ENCODE measurements at regions not wholly inside any gene's neighbourhood (a gene's known extent, or its start where the extent isn't known, plus 50 kb on each side); places are given as distances from the start of the nearest gene placed in this dataset.
"Not testable (repeated sequence)": the region's sequence is repeated elsewhere in the genome, so short reads cannot be mapped to it uniquely, and the experiment has no call there.

GRCh38 chr9:16281707-16282106 lies 588.8 kb downstream of the BNC2 start:
- Mint-ChIP-seq H3K4me3 (no peak overlapping the region), H3K4me1 (no peaks in the 10 kb centered on the region), H3K27ac (no peak overlapping the region), H3K27me3 (no peaks in the 10 kb centered on the region), H3K9me3 (peaks cover 1% of the 10 kb centered on the region), H3K36me3 (no peaks in the 10 kb centered on the region)
- POLR2A ChIA-PET, result no interaction called here
- DNase-seq (no peak), ATAC-seq (ENCODE audit: low read depth) (no peak)

DNA sequence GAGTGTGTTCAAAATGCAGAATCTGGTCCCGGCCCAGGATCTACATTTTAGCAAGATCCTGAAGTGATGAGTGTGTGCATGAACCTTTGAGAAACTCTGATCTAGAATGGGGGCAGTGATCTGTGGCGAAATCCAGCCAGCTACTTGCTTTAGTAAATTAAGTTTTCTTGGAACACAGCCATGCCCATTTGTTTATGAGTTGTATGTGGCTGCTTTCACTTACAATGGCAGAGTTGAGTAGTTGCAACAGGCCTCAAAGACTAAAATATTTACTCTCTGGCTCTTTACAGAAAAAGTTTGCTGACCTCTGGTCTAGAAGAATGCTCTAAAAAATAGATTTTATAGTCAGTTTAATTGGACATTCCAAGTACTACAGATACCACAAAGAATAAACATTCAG lies 588.3 kb downstream of the BNC2 start:
- Mint-ChIP-seq H3K27ac (no peak overlapping the region), H3K4me3 (no peak overlapping the region), H3K4me1 (no peaks in the 10 kb centered on the region), H3K27me3 (no peaks in the 10 kb centered on the region), H3K9me3 (peaks cover 1% of the 10 kb centered on the region), H3K36me3 (no peaks in the 10 kb centered on the region)
- POLR2A ChIA-PET, result no interaction called here
- ATAC-seq (ENCODE audit: low read depth) (no peak), DNase-seq (no peak)

- no peak for DNase-seq
- H3K4me1 Mint-ChIP-seq, result no peaks in the 10 kb centered on the region
- no peak overlapping the region for H3K27ac Mint-ChIP-seq
- H3K9me3 Mint-ChIP-seq, result peaks cover 1% of the 10 kb centered on the region
- no peaks in the 10 kb centered on the region for H3K36me3 Mint-ChIP-seq
- no peak for ATAC-seq (ENCODE audit: low read depth)
- no peak overlapping the region for H3K4me3 Mint-ChIP-seq
- no peaks in the 10 kb centered on the region for H3K27me3 Mint-ChIP-seq
- POLR2A ChIA-PET, result no interaction called here
Measured at GRCh38 chr9:16282718-16283117, 587.8 kb downstream of the BNC2 start.

- no peak overlapping the region for H3K4me3 Mint-ChIP-seq
- no peak overlapping the region for H3K27ac Mint-ChIP-seq
- H3K9me3 Mint-ChIP-seq, result peaks cover 1% of the 10 kb centered on the region
- POLR2A ChIA-PET, result no interaction called here
- no peaks in the 10 kb centered on the region for H3K36me3 Mint-ChIP-seq
- no peaks in the 10 kb centered on the region for H3K4me1 Mint-ChIP-seq
- no peak for ATAC-seq (ENCODE audit: low read depth)
- DNase-seq, result no peak
- no peaks in the 10 kb centered on the region for H3K27me3 Mint-ChIP-seq
Measured at GRCh38 chr9:16286160-16286559, 584.3 kb downstream of the BNC2 start.

- POLR2A ChIA-PET, result no interaction called here
- H3K27ac Mint-ChIP-seq, result no peak overlapping the region
- ATAC-seq (ENCODE audit: low read depth) (no peak), DNase-seq (no peak)
- no peak overlapping the region for H3K4me3 Mint-ChIP-seq
- no peaks in the 10 kb centered on the region for H3K9me3 Mint-ChIP-seq
- no peaks in the 10 kb centered on the region for H3K36me3 Mint-ChIP-seq
- H3K4me1 Mint-ChIP-seq, result no peaks in the 10 kb centered on the region
- H3K27me3 Mint-ChIP-seq, result no peaks in the 10 kb centered on the region
Measured at GRCh38 chr9:16289639-16290038, 580.8 kb downstream of the BNC2 start.

GRCh38 chr9:16290169-16290568 lies 580.3 kb downstream of the BNC2 start:
- ATAC-seq (ENCODE audit: low read depth) (no peak), DNase-seq (no peak)
- Mint-ChIP-seq H3K4me3 (no peak overlapping the region), H3K36me3 (no peaks in the 10 kb centered on the region), H3K4me1 (no peaks in the 10 kb centered on the region), H3K9me3 (no peaks in the 10 kb centered on the region), H3K27me3 (no peaks in the 10 kb centered on the region), H3K27ac (no peak overlapping the region)
- POLR2A ChIA-PET, result no interaction called here

DNA sequence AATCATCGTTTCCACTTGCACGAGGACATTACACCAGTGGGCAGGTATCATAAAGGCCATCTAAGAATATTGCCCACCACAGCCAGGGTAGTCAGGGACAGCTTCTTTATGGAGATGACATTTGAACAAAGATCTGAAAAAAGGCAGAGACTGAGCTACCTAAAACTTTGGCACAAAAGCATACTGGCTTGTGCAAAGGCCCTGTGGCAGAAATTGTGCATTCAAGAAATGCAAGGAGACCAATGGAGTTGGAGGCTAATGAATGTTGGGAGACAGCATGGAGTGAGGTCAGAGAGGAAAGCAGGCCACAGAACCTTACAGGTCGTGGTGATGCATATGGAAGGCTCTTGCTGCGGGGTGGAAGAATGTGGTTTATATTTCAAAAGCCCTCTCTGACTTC lies 578.5 kb downstream of the BNC2 start:
- no peaks in the 10 kb centered on the region for H3K27me3 Mint-ChIP-seq
- no peak for ATAC-seq (ENCODE audit: low read depth)
- H3K4me3 Mint-ChIP-seq, result no peak overlapping the region
- H3K9me3 Mint-ChIP-seq, result no peaks in the 10 kb centered on the region
- no peaks in the 10 kb centered on the region for H3K36me3 Mint-ChIP-seq
- POLR2A ChIA-PET, result no interaction called here
- H3K27ac Mint-ChIP-seq, result no peak overlapping the region
- H3K4me1 Mint-ChIP-seq, result no peaks in the 10 kb centered on the region
- DNase-seq, result no peak

GRCh38 chr9:16293610-16294009 lies 576.9 kb downstream of the BNC2 start:
- Mint-ChIP-seq H3K27ac (no peak overlapping the region), H3K27me3 (peaks cover 5% of the 10 kb centered on the region), H3K36me3 (no peaks in the 10 kb centered on the region), H3K4me3 (no peak overlapping the region), H3K9me3 (no peaks in the 10 kb centered on the region), H3K4me1 (no peaks in the 10 kb centered on the region)
- DNase-seq (no peak), ATAC-seq (ENCODE audit: low read depth) (no peak)
- POLR2A ChIA-PET, result no interaction called here

GRCh38 chr9:16294133-16294770 lies 576.2 kb downstream of the BNC2 start:
- H3K36me3 Mint-ChIP-seq, result no peaks in the 10 kb centered on the region
- DNase-seq (no peak), ATAC-seq (ENCODE audit: low read depth) (no peak)
- no peaks in the 10 kb centered on the region for H3K4me1 Mint-ChIP-seq
- H3K27ac Mint-ChIP-seq, result no peak overlapping the region
- H3K4me3 Mint-ChIP-seq, result no peak overlapping the region
- H3K27me3 Mint-ChIP-seq, result peaks cover 5% of the 10 kb centered on the region
- POLR2A ChIA-PET, result no interaction called here
- no peaks in the 10 kb centered on the region for H3K9me3 Mint-ChIP-seq

- POLR2A ChIA-PET; H3K27me3 Mint-ChIP-seq; DNase-seq; H3K9me3 Mint-ChIP-seq; ATAC-seq (ENCODE audit: low read depth); H3K4me3 Mint-ChIP-seq; H3K27ac Mint-ChIP-seq; H3K36me3 Mint-ChIP-seq; H3K4me1 Mint-ChIP-seq: not testable (repeated sequence)
Measured at GRCh38 chr9:16294940-16295339, 575.5 kb downstream of the BNC2 start.

DNA sequence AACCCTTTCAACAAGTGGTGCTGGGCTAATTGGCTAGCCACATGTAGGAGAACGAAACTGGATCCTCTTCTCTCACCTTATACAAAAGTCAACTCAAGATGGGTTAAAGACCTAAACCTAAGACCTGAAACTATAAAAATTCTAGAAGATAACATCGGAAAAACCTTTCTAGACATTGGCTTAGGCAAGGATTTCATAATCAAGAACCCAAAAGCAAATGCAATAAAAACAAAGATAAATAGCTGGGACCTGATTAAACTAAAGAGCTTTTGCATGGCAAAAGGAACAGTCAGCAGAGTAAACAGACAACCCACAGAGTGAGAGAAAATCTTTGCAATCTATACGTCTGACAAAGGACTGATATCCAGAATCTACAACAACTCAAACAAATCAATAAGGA lies 571.1 kb downstream of the BNC2 start:
- H3K27ac Mint-ChIP-seq; H3K4me3 Mint-ChIP-seq; POLR2A ChIA-PET; H3K27me3 Mint-ChIP-seq; H3K9me3 Mint-ChIP-seq; H3K36me3 Mint-ChIP-seq; H3K4me1 Mint-ChIP-seq; ATAC-seq (ENCODE audit: low read depth); DNase-seq: not testable (repeated sequence)

- H3K4me3 Mint-ChIP-seq, result no peak overlapping the region
- H3K36me3 Mint-ChIP-seq, result no peaks in the 10 kb centered on the region
- POLR2A ChIA-PET, result no interaction called here
- H3K27me3 Mint-ChIP-seq, result peaks cover 3% of the 10 kb centered on the region
- no peak for DNase-seq
- no peaks in the 10 kb centered on the region for H3K9me3 Mint-ChIP-seq
- ATAC-seq (ENCODE audit: low read depth), result no peak
- H3K4me1 Mint-ChIP-seq, result no peaks in the 10 kb centered on the region
- no peak overlapping the region for H3K27ac Mint-ChIP-seq
Measured at GRCh38 chr9:16303506-16303905, 567.0 kb downstream of the BNC2 start.

DNA sequence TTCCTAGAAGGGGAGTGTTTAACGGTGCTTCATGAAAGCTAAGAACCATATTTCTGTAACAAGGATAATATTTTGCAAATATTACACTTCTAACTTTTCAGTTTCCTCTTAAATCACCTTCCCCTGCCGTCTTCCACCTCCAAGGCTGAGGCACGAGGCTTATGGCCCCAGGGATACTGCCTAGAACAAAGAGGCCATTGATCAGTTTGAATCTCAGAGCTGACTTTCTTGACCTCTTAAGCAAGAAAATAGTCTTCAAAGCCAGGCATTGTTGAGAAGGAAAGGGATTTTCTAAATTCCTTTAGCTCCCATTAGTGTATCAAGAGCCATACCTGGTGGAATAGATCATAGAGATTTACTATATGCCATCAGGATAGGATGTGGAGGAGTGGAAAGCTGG lies 566.2 kb downstream of the BNC2 start:
- H3K9me3 Mint-ChIP-seq, result no peaks in the 10 kb centered on the region
- H3K27me3 Mint-ChIP-seq, result peaks cover 3% of the 10 kb centered on the region
- H3K36me3 Mint-ChIP-seq, result no peaks in the 10 kb centered on the region
- ATAC-seq (ENCODE audit: low read depth) (no peak), DNase-seq (no peak)
- no peak overlapping the region for H3K4me3 Mint-ChIP-seq
- POLR2A ChIA-PET, result no interaction called here
- H3K4me1 Mint-ChIP-seq, result no peaks in the 10 kb centered on the region
- H3K27ac Mint-ChIP-seq, result no peak overlapping the region

DNA sequence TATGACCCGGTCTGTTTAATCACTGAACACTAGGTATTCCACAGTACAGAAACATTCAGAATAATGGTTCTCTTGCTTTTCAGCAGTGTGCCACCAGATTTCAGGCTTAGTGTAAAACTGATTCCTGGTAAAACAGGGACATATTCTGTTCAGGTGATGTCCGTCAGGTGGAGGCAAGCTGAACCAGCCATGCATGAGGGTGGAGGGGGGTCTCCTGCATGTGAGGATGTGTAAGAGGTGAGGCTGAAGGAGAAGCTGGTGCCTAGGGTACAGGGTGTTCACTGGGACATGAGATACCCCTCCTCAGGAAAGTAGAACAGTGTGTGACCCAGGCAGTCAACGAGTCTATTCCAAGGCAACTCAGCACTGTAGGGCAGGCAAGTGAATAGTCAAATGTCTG lies 563.9 kb downstream of the BNC2 start:
- Mint-ChIP-seq H3K9me3 (no peaks in the 10 kb centered on the region), H3K4me1 (no peaks in the 10 kb centered on the region), H3K27me3 (peaks cover 3% of the 10 kb centered on the region), H3K4me3 (no peak overlapping the region), H3K27ac (no peak overlapping the region), H3K36me3 (no peaks in the 10 kb centered on the region)
- POLR2A ChIA-PET, result no interaction called here
- DNase-seq (no peak), ATAC-seq (ENCODE audit: low read depth) (no peak)

DNA sequence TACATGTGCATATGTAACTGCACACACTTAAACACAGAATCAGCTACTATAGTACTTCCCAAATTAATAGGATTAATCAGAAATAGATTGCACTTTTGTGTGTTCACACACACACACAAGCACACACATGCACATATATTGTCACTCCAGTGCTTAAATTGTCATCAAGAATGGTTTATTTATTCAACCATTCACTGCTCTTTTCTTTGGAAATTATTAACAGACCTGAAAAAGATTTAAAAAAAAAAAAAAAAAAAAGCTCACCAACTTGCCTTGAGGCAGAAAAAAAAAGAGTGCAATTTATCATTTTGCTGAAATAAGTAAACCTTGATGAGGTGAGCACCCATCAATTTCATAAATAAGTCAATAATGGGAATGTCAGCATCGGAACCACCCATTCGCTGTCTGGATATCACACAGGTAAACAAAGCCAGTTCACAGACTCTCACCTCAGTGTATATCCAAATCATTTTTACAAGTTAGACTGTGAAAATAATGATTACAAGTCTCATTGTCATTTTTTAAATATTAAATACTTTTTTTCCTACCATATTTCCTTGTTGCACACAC lies 562.8 kb downstream of the BNC2 start:
- H3K36me3 Mint-ChIP-seq, result no peaks in the 10 kb centered on the region
- H3K27me3 Mint-ChIP-seq, result peaks cover 3% of the 10 kb centered on the region
- H3K4me3 Mint-ChIP-seq, result no peak overlapping the region
- H3K27ac Mint-ChIP-seq, result no peak overlapping the region
- H3K4me1 Mint-ChIP-seq, result no peaks in the 10 kb centered on the region
- DNase-seq (no peak), ATAC-seq (ENCODE audit: low read depth) (no peak)
- H3K9me3 Mint-ChIP-seq, result no peaks in the 10 kb centered on the region
- POLR2A ChIA-PET, result no interaction called here

All from activated naive CD8-positive, alpha-beta T cell treated with anti-CD3 and anti-CD28 coated beads, Interleukin-2, amount 10 ng/mL, durations not matched to agents 7 days and 5 days (primary cell).